ENCODE measurements at regions not wholly inside any gene's neighbourhood (a gene's known extent, or its start where the extent isn't known, plus 50 kb on each side); places are given as distances from the start of the nearest gene placed in this dataset.

DNA sequence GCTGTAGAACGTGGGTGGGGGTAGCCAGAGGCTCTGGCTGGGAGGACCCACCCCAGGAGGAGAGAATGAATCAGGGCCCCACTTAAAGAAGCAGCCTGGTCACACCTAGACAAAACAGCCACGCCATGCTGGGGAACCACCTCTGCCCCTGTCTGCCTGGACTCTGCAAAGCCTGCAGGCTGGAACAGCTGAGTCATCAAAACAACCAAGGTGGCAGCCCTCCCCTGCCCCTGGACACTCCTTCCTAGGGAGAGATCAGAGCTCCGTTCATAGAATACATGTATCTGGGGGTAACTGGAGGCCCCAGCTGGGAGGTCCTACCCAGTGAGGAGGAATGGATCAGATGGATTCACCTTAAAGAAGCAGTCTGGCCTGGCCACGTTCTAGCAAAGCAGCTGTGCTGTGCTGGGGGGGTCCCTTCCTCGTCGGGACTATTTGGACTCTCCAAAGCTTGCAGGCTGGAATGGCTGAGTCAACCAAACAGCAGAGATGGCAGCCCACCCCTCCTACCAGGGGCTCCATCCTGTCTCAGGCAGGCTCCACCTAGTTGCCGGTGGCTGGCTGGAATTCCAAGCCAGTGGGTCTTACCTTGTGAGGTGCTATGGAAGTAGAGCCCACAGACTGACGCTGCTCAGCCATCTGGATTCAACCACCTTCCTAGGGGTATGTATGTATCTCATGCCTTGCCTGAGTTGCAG, 50.5 kb upstream of the NT5C1B start:
- DNase-seq = no peak

All from NCI-H748 treated with DMSO at 0.1 percent for 48 hours (cell line).